ENCODE measurements at regions not wholly inside any gene's neighbourhood (a gene's known extent, or its start where the extent isn't known, plus 50 kb on each side); places are given as distances from the start of the nearest gene placed in this dataset.

DNA sequence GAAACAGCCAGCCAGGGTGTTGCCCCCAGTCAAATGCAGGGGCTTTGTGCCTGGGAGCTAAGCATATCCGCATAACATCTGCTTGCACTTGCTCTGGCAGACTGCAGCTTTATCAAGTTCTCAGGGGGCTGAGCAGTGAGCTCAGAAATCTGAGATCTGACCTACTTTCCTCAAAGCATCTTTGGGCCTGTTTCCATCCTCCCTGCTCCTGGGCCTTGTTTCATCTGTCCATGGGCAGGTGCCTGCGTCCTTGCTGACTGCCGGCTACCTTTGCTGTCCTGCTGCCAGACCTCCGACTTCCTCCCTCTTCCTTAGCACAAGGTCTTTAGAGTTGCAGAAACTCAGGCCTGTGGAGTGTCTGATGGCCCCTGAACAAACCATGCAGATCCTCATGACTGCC lies 131.2 kb upstream of the B3GAT1 start:
- no peaks in the 10 kb centered on the region for H3K36me3 ChIP-seq (replicated peaks in 1 of 2; ENCODE audit: control extremely low read depth in 1 of 2, control insufficient read depth in 1 of 2, extremely low read depth in 1 of 2, insufficient read depth in 2 of 2, low read length in 1 of 2)
- no peak overlapping the region for H3K27ac Mint-ChIP-seq
- ChIA-PET POLR2A (no interaction called here), CTCF (no interaction called here)
- WGBS (ENCODE audit: insufficient coverage), result 94% methylated on average over 4 of the region's 4 CpGs
- H4K20me1 ChIP-seq (ENCODE audit: control insufficient read depth, insufficient read depth, low read length, poor library complexity, severe bottlenecking), result no peaks in the 10 kb centered on the region
- ATAC-seq (ENCODE audit: low read depth), result no peak
- no peak overlapping the region for H3K4me3 Mint-ChIP-seq
- intact Hi-C loops (cut with micrococcal nuclease), result no loop called here
- DNase-seq, result no peak
- H3K4me1 Mint-ChIP-seq, result no peaks in the 10 kb centered on the region
- no peaks in the 10 kb centered on the region for H3K4me1 ChIP-seq (ENCODE audit: control insufficient read depth in 2 of 2, insufficient read depth in 2 of 2, low read length in 2 of 2)
- H3K27me3 Mint-ChIP-seq, result peaks cover 5% of the 10 kb centered on the region
- H3K27me3 ChIP-seq (replicated peaks in 1 of 4; ENCODE audit: control extremely low read depth in 1 of 4, control insufficient read depth in 3 of 4, insufficient read depth in 4 of 4, low read length in 3 of 4), result peaks cover 0 to 3% (median 0%) of the 10 kb centered on the region in 4 experiments
- H3K4me2 ChIP-seq (replicated peaks; ENCODE audit: low read depth, low read length, poor library complexity, severe bottlenecking), result no peak overlapping the region
- no peak overlapping the region for H2AFZ ChIP-seq (ENCODE audit: insufficient read depth, low read depth, low read length, poor library complexity, severe bottlenecking)
- peaks cover 0 to 15% (median 0%) of the 10 kb centered on the region in 3 donors for H3K9me3 ChIP-seq (ENCODE audit: control extremely low read depth in 1 of 3, control insufficient read depth in 2 of 3, insufficient read depth in 1 of 3, low read length in 2 of 3)
- TF ChIP-seq, protein P1, sequence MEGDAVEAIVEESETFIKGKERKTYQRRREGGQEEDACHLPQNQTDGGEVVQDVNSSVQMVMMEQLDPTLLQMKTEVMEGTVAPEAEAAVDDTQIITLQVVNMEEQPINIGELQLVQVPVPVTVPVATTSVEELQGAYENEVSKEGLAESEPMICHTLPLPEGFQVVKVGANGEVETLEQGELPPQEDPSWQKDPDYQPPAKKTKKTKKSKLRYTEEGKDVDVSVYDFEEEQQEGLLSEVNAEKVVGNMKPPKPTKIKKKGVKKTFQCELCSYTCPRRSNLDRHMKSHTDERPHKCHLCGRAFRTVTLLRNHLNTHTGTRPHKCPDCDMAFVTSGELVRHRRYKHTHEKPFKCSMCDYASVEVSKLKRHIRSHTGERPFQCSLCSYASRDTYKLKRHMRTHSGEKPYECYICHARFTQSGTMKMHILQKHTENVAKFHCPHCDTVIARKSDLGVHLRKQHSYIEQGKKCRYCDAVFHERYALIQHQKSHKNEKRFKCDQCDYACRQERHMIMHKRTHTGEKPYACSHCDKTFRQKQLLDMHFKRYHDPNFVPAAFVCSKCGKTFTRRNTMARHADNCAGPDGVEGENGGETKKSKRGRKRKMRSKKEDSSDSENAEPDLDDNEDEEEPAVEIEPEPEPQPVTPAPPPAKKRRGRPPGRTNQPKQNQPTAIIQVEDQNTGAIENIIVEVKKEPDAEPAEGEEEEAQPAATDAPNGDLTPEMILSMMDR (IDR thresholded peaks at IDR 0.05), result no peak
- no peak for TF ChIP-seq EZH2 (IDR thresholded peaks at IDR 0.05; ENCODE audit: borderline replicate concordance, insufficient read depth, low read depth, low read length, poor library complexity, severe bottlenecking)
- no peaks in the 10 kb centered on the region for H3K79me2 ChIP-seq (ENCODE audit: control insufficient read depth, insufficient read depth, low read length)
- H3K9ac ChIP-seq (ENCODE audit: low read length), result no peak overlapping the region
- H3K4me3 ChIP-seq (ENCODE audit: control extremely low read depth in 1 of 5, extremely low read depth in 1 of 5, insufficient read depth in 1 of 5, low read depth in 2 of 5, low read length in 4 of 5), result no peak overlapping the region
- no peak overlapping the region for H3K27ac ChIP-seq (ENCODE audit: low read length in 2 of 2)
- H3K9me3 Mint-ChIP-seq (ENCODE audit: insufficient read depth), result no peaks in the 10 kb centered on the region

DNA sequence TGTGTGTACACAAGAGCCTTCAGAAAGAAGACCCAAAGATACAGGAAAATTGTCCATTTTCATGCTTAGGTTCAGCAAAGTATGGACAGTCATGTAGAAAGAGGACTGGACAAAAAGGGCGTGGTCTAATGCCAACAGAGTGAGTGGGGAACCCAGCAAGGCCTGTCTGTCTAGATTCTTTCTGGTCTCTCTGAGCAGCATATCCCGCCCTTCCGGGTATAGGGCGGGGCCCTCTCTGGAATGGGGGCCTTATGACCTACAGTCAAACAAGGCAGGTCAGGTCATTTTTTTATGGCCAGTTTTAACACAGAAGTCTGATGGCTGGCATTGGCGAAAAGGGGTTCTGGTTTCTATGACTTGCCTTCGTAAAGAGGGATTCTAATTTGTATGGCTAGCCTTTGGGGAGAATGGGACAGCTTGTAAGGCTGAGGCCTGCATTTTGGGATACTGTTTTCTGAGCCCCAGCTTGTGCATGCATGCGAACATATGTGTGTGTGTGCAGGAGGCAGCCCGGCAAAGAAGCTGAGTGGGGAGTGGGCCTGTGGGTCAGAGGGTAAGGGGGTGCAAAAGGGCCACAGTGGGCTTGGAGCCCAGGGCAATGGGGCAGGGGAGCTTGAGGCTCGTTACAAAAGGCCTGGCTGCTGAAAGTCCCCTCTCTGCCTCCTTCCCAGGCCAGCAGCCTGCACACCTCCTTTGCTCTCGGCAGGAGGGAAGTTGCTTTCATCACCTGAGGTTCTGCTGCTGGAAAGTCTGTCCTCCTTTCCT lies 130.5 kb upstream of the B3GAT1 start:
- Histone ChIP-seq H3K79me2 (ENCODE audit: control insufficient read depth, insufficient read depth, low read length) (no peaks in the 10 kb centered on the region), H4K20me1 (ENCODE audit: control insufficient read depth, insufficient read depth, low read length, poor library complexity, severe bottlenecking) (no peaks in the 10 kb centered on the region), H2AFZ (ENCODE audit: insufficient read depth, low read depth, low read length, poor library complexity, severe bottlenecking) (no peak overlapping the region), H3K27ac (ENCODE audit: low read length in 2 of 2) (no peak overlapping the region), H3K9ac (ENCODE audit: low read length) (no peak overlapping the region), H3K4me1 (ENCODE audit: control insufficient read depth in 2 of 2, insufficient read depth in 2 of 2, low read length in 2 of 2) (no peaks in the 10 kb centered on the region), H3K4me2 (replicated peaks; ENCODE audit: low read depth, low read length, poor library complexity, severe bottlenecking) (no peak overlapping the region), H3K27me3 (replicated peaks in 1 of 4; ENCODE audit: control extremely low read depth in 1 of 4, control insufficient read depth in 3 of 4, insufficient read depth in 4 of 4, low read length in 3 of 4) (peaks cover 0 to 3% (median 0%) of the 10 kb centered on the region in 4 experiments), H3K9me3 (ENCODE audit: control extremely low read depth in 1 of 3, control insufficient read depth in 2 of 3, insufficient read depth in 1 of 3, low read length in 2 of 3) (peaks cover 0 to 15% (median 0%) of the 10 kb centered on the region in 3 donors), H3K4me3 (ENCODE audit: control extremely low read depth in 1 of 5, extremely low read depth in 1 of 5, insufficient read depth in 1 of 5, low read depth in 2 of 5, low read length in 4 of 5) (no peak overlapping the region), H3K36me3 (replicated peaks in 1 of 2; ENCODE audit: control extremely low read depth in 1 of 2, control insufficient read depth in 1 of 2, extremely low read depth in 1 of 2, insufficient read depth in 2 of 2, low read length in 1 of 2) (no peaks in the 10 kb centered on the region)
- 72% methylated on average over 10 of the region's 10 CpGs for WGBS (ENCODE audit: insufficient coverage)
- CTCF ChIA-PET, result no interaction called here
- Mint-ChIP-seq H3K27me3 (peaks cover 9% of the 10 kb centered on the region), H3K4me3 (no peak overlapping the region), H3K27ac (no peak overlapping the region), H3K9me3 (ENCODE audit: insufficient read depth) (no peaks in the 10 kb centered on the region), H3K4me1 (no peaks in the 10 kb centered on the region)
- intact Hi-C loops (cut with micrococcal nuclease), result no loop called here
- no peak for ATAC-seq (ENCODE audit: low read depth)
- no peak for DNase-seq
- POLR2A ChIA-PET, result no interaction called here
- TF ChIP-seq EZH2 (IDR thresholded peaks at IDR 0.05; ENCODE audit: borderline replicate concordance, insufficient read depth, low read depth, low read length, poor library complexity, severe bottlenecking), result no peak
